CD4-positive, CD25-positive, alpha-beta regulatory T cell (primary cell): ENCODE measurements at regions not wholly inside any gene's neighbourhood (a gene's known extent, or its start where the extent isn't known, plus 50 kb on each side); places are given as distances from the start of the nearest gene placed in this dataset.

ENCODE experiments used
- ATAC-seq, 2 donors: fragments of 150-1000 bp; cut with Tn5 transposase; one replicate each; pipeline ENCODE4 v1.10.0; 2021; ENCODE audit warnings: low read depth in 2 of 2, moderate number of reproducible peaks in 2 of 2, moderate library complexity in 1 of 2
- DNase-seq, 3 donors: peaks; one replicate each; pipeline versions ENCODE4 v3.0.0 to v3.0.0-alpha.2; 2012 to 2022; ENCODE audit warnings: mixed read lengths in 1 of 3
- H3K27ac ChIP-seq: one replicate; pipeline ENCODE4 v1.7.0; 2013; ENCODE audit warnings: mild to moderate bottlenecking, low read length; ENCODE audit not compliant: insufficient read depth, poor library complexity, severe bottlenecking
- H3K27me3 ChIP-seq: one replicate; pipeline ENCODE4 v1.7.0; 2013; ENCODE audit warnings: low read length; ENCODE audit not compliant: control insufficient read depth, insufficient read depth
- H3K36me3 ChIP-seq: one replicate; pipeline ENCODE4 v1.7.0; 2013; ENCODE audit warnings: mild to moderate bottlenecking, low read length, moderate library complexity; ENCODE audit not compliant: control insufficient read depth, insufficient read depth
- H3K4me1 ChIP-seq: 2 replicates; pipeline ENCODE4 v1.7.0; 2013; ENCODE audit warnings: mild to moderate bottlenecking, low read length; ENCODE audit not compliant: insufficient read depth, control insufficient read depth, poor library complexity, severe bottlenecking
- H3K4me3 ChIP-seq: one replicate; pipeline ENCODE4 v1.7.0; 2013; ENCODE audit warnings: low read depth, mild to moderate bottlenecking, low read length, moderate library complexity
- H3K9me3 ChIP-seq, 2 experiments: 1 replicate in 1 of 2; 2 replicates in 1 of 2; pipeline ENCODE4 v1.7.0; 2013; ENCODE audit warnings: low read length in 2 of 2, mild to moderate bottlenecking in 1 of 2, moderate library complexity in 1 of 2; ENCODE audit not compliant: control insufficient read depth in 2 of 2
- H3K27ac Mint-ChIP-seq, 3 donors: one replicate each; pipeline ENCODE4 v1.8.0; 2020 to 2022; ENCODE audit warnings: mild to moderate bottlenecking in 3 of 3, mixed read lengths in 3 of 3, moderate library complexity in 2 of 3
- H3K27me3 Mint-ChIP-seq: one replicate; pipeline ENCODE4 v1.8.0; 2022; ENCODE audit warnings: mild to moderate bottlenecking, mixed read lengths
- H3K36me3 Mint-ChIP-seq: one replicate; pipeline ENCODE4 v1.8.0; 2020; ENCODE audit warnings: mixed read lengths
- H3K4me1 Mint-ChIP-seq, 4 donors: one replicate each; pipeline ENCODE4 v1.8.0; 2020 to 2022; ENCODE audit warnings: mixed read lengths in 4 of 4, mild to moderate bottlenecking in 1 of 4
- H3K4me3 Mint-ChIP-seq, 4 donors: one replicate each; pipeline ENCODE4 v1.8.0; 2020 to 2022; ENCODE audit warnings: mild to moderate bottlenecking in 4 of 4, mixed read lengths in 4 of 4, moderate library complexity in 3 of 4
- H3K9me3 Mint-ChIP-seq, 7 donors: one replicate each; pipeline ENCODE4 v1.8.0; 2020 to 2022; ENCODE audit warnings: mixed read lengths in 7 of 7, mild to moderate bottlenecking in 3 of 7, moderate library complexity in 2 of 7

DNA sequence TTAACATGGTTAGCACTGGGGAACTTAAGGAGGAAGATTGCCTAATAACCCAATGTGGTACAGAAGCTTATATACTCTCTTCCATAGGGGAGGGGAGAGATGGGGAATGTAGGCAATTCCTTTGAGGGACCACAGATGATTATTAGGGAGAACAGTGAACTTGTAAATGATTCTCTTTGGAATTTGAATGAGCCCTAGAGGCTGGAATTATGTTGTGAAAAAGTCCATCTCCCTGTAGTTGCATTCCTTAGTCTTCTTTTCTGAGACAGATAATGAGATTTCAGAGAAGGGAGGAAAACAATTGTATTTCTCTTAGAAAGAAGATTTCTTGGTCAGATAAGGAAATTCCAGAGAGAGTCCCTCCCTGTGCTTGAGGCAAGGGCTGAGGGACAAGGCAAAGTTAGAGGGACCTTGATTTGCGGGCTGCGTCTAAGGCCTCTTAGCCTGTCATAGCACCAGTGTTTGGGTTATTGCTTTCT lies 89.0 kb upstream of the HMCN1 start:
- Histone ChIP-seq H3K27me3 (no peaks in the 10 kb centered on the region), H3K9me3 (peaks cover 0 to 8% of the 10 kb centered on the region in 2 experiments), H3K36me3 (no peaks in the 10 kb centered on the region), H3K27ac (no peak overlapping the region), H3K4me3 (no peak overlapping the region), H3K4me1 (peaks cover 42% of the 10 kb centered on the region)
- peak overlapping the region; percentile 69 to 95 (median 94) for H3K27ac Mint-ChIP-seq
- ATAC-seq (no peak), DNase-seq (no peak)
- H3K4me1 Mint-ChIP-seq, result peaks cover 30 to 61% (median 45%) of the 10 kb centered on the region in 4 donors
- H3K4me3 Mint-ChIP-seq, result peak overlapping the region in 2 of 4 donors; percentile 17 to 31
- H3K27me3 Mint-ChIP-seq, result no peaks in the 10 kb centered on the region
- H3K36me3 Mint-ChIP-seq, result peaks cover 5% of the 10 kb centered on the region
- peaks cover 0 to 20% (median 2%) of the 10 kb centered on the region in 7 donors for H3K9me3 Mint-ChIP-seq

DNA sequence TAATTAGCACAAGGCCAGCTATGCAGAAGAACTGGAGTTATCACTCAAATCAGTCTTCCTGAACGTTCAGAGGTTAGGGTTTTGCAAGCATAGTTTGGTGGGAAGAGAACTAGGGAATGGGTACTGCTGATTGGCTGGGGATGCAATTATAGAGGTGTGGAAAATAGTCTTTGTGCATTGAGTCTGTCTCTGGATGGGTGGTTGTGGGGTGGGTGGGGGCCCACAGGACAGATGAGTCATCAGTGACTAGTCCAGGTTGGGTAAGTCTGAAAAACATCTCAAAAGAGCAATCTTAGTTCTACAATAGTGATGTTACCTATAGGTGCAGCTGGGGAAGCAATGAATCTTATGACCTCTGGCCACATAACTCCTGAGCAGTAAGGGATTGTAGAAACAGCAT lies 89.7 kb upstream of the HMCN1 start:
- Histone ChIP-seq H3K27ac (no peak overlapping the region), H3K36me3 (no peaks in the 10 kb centered on the region), H3K4me1 (peaks cover 38% of the 10 kb centered on the region), H3K27me3 (no peaks in the 10 kb centered on the region), H3K9me3 (peaks cover 0 to 8% of the 10 kb centered on the region in 2 experiments), H3K4me3 (no peak overlapping the region)
- H3K9me3 Mint-ChIP-seq, result peaks cover 0 to 21% (median 2%) of the 10 kb centered on the region in 7 donors
- peak overlapping the region in 2 of 4 donors; percentile 17 to 31 for H3K4me3 Mint-ChIP-seq
- H3K4me1 Mint-ChIP-seq, result peaks cover 23 to 54% (median 42%) of the 10 kb centered on the region in 4 donors
- H3K36me3 Mint-ChIP-seq, result peaks cover 5% of the 10 kb centered on the region
- peak; percentile 68 to 73 for ATAC-seq
- no peaks in the 10 kb centered on the region for H3K27me3 Mint-ChIP-seq
- DNase-seq, result peak in 1 of 3 donors; percentile 44
- H3K27ac Mint-ChIP-seq, result peak overlapping the region; percentile 67 to 95 (median 94)

DNA sequence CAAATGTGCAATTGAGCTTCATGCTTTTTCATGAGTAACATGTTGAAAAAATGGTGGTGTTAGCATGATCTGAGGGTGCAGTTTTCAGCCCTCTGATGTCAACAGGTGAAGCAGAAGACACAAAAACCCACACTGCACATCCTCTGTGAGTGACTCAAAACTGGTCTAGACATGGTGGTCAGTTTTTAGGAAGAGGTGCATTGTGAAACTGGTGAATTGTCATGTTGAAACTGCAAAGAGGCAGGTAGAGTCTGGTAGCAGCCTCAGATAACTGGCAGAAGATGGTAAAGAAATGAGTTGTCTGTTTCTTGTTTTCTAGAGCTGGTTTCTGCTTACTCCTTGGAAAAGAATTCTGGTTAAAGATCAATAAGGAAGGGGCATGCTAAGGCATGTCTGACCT lies 97.3 kb upstream of the HMCN1 start:
- Mint-ChIP-seq H3K27me3 (no peaks in the 10 kb centered on the region), H3K27ac (peak overlapping the region in 1 of 3 donors; percentile 21), H3K4me1 (peaks cover 8 to 17% (median 13%) of the 10 kb centered on the region in 4 donors), H3K36me3 (peaks cover 7% of the 10 kb centered on the region), H3K9me3 (peaks cover 0 to 10% (median 4%) of the 10 kb centered on the region in 7 donors), H3K4me3 (peak overlapping the region in 1 of 4 donors; percentile 21)
- Histone ChIP-seq H3K4me3 (no peak overlapping the region), H3K36me3 (no peaks in the 10 kb centered on the region), H3K27ac (no peak overlapping the region), H3K9me3 (no peaks in the 10 kb centered on the region), H3K4me1 (no peaks in the 10 kb centered on the region), H3K27me3 (no peaks in the 10 kb centered on the region)
- peak in 1 of 2 donors; percentile 46 for ATAC-seq
- DNase-seq, result peak in 1 of 3 donors; percentile 82

DNA sequence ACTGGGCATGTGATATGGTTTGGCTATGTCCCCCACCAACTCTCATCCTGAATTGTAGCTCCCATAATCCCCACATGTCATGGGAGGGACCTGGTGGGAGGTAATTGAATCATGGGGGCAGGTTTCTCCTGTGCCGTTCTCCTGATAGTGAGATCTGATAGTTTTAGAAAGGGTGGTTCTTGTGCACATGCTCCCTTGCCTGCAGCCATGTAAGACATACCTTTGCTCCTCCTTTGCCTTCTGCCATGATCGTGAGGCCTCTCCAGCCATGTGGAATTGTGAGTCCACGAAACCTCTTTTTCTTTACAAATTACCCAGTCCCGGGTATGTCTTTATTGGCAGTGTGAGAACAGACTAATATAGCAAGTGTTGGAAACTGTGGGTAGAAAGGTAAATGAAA lies 99.5 kb upstream of the HMCN1 start:
- H3K27me3 ChIP-seq, result no peaks in the 10 kb centered on the region
- Mint-ChIP-seq H3K4me1 (peaks cover 10 to 17% (median 13%) of the 10 kb centered on the region in 4 donors), H3K9me3 (peaks cover 0 to 10% (median 3%) of the 10 kb centered on the region in 7 donors), H3K27ac (no peak overlapping the region), H3K36me3 (peaks cover 7% of the 10 kb centered on the region), H3K4me3 (no peak overlapping the region), H3K27me3 (no peaks in the 10 kb centered on the region)
- no peak overlapping the region for H3K27ac ChIP-seq
- no peak overlapping the region for H3K4me3 ChIP-seq
- no peaks in the 10 kb centered on the region for H3K36me3 ChIP-seq
- DNase-seq (no peak), ATAC-seq (no peak)
- no peaks in the 10 kb centered on the region for H3K9me3 ChIP-seq
- H3K4me1 ChIP-seq, result no peaks in the 10 kb centered on the region

DNA sequence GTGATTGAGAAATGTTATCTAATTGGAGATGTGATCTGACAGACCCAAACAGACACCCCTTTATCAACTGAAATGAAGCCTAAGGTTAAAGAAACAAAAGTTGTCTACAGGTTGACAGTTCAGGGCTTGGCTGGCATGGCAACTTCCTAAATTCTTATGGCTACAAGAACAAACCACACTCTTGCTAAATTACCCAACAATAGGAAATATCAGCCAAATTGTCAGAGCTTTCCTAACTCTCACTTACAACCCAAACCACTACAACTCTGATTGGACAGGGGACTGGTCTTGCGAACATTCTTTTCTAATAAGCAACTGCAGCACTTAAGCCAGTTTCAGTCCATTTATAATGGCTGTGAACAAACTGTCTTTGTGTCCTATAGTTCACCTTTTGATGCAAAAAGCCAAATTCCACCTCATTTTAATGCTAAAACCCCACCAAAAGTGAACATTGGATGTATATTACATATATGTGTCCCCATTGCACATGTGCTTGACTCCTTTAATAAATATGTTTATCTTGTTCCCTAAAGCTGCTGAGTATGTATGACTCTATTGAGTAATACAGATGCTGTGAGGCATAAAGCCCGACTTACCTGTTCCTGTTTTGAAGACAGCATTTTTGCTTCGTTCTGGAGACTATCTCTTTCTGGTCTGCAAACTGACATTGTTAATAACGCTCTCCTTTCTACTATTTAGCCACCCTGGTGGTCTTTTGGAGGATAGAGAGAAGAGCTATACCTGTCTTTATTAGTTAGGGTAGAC lies 101.3 kb upstream of the HMCN1 start:
- Histone ChIP-seq H3K27ac (no peak overlapping the region), H3K9me3 (no peaks in the 10 kb centered on the region), H3K27me3 (no peaks in the 10 kb centered on the region), H3K36me3 (no peaks in the 10 kb centered on the region), H3K4me3 (no peak overlapping the region), H3K4me1 (no peaks in the 10 kb centered on the region)
- H3K27me3 Mint-ChIP-seq, result no peaks in the 10 kb centered on the region
- H3K36me3 Mint-ChIP-seq, result peaks cover 7% of the 10 kb centered on the region
- H3K9me3 Mint-ChIP-seq, result peaks cover 0 to 8% (median 3%) of the 10 kb centered on the region in 7 donors
- H3K4me1 Mint-ChIP-seq, result peaks cover 12 to 18% (median 16%) of the 10 kb centered on the region in 4 donors
- ATAC-seq, result no peak
- no peak overlapping the region for H3K27ac Mint-ChIP-seq
- no peak overlapping the region for H3K4me3 Mint-ChIP-seq
- no peak for DNase-seq

DNA sequence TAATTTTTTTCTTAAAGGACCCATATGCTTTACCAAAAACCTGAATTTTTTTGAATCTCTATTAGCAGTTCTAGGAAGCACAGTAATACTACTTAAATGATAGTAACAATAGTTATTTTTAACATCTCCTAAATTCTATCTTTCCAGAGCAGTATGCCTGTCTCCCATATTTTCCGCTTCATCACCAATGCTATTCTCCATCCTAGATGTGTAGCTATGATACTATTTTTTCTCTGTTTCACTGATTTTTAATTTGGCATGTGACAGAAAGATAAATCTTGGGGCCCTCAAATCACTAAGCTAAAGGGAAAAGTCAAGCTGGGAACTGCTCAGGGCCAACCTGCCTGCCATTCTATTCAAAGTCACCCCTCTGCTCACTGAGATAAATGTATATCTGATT lies 102.3 kb upstream of the HMCN1 start:
- no peak for DNase-seq
- no peak overlapping the region for H3K4me3 ChIP-seq
- no peak overlapping the region for H3K4me3 Mint-ChIP-seq
- peaks cover 0 to 6% (median 3%) of the 10 kb centered on the region in 7 donors for H3K9me3 Mint-ChIP-seq
- H3K9me3 ChIP-seq, result no peaks in the 10 kb centered on the region
- H3K27me3 Mint-ChIP-seq, result no peaks in the 10 kb centered on the region
- no peaks in the 10 kb centered on the region for H3K27me3 ChIP-seq
- H3K36me3 ChIP-seq, result no peaks in the 10 kb centered on the region
- H3K4me1 Mint-ChIP-seq, result peaks cover 10 to 15% (median 13%) of the 10 kb centered on the region in 4 donors
- peaks cover 7% of the 10 kb centered on the region for H3K36me3 Mint-ChIP-seq
- no peak overlapping the region for H3K27ac Mint-ChIP-seq
- no peak for ATAC-seq
- H3K27ac ChIP-seq, result no peak overlapping the region
- no peaks in the 10 kb centered on the region for H3K4me1 ChIP-seq

DNA sequence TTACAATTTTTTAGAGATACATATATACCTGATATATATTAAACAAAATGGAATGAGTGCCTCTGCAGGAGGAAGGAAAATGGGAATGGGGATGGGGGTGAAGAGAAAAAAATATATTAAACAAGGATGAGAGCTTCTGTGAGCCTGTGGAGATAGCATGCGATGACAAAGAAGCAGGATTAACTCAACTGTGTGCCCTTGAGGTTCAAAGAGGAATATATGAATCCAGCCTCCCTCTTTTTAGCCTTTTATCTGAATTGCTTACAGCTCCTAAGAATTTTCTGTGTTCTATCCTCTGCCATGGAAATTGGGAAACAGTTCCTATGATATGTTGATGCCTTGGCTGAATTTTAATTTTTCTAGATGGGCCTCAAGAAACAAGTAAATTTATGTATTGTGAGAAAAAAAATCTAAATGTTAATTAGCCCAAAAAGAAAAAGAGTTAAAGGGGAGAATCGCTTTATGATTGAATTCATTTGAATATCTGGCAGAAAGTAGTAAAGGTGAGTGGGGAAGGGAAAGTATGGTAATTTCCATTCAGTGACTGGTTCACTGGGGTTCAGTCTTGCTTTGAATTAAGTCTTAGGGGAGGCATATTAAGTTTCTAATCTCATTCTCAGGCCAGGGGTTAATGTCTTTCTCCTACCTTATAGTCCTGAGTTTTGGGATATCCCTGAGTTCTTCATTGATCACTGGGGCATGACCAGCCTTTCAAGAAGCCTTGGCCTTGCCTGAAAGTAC lies 106.3 kb upstream of the HMCN1 start:
- Histone ChIP-seq H3K27ac (no peak overlapping the region), H3K4me1 (no peaks in the 10 kb centered on the region), H3K27me3 (no peaks in the 10 kb centered on the region), H3K36me3 (no peaks in the 10 kb centered on the region), H3K4me3 (no peak overlapping the region), H3K9me3 (no peaks in the 10 kb centered on the region)
- H3K4me3 Mint-ChIP-seq, result no peak overlapping the region
- peaks cover 0 to 4% (median 0%) of the 10 kb centered on the region in 7 donors for H3K9me3 Mint-ChIP-seq
- H3K27ac Mint-ChIP-seq, result peak overlapping the region in 2 of 3 donors; percentile 2 to 29
- no peaks in the 10 kb centered on the region for H3K27me3 Mint-ChIP-seq
- no peak for DNase-seq
- H3K36me3 Mint-ChIP-seq, result no peaks in the 10 kb centered on the region
- H3K4me1 Mint-ChIP-seq, result peaks cover 2 to 10% (median 3%) of the 10 kb centered on the region in 4 donors
- ATAC-seq, result no peak
